HG03159 (cell line): ENCODE measurements at regions not wholly inside any gene's neighbourhood (a gene's known extent, or its start where the extent isn't known, plus 50 kb on each side); places are given as distances from the start of the nearest gene placed in this dataset.

Experiments used
- ATAC-seq: cut with Tn5 transposase; IDR thresholded peaks from one replicate; pipeline ENCODE4 v1.9.1; 2021; ENCODE audit warnings: mild to moderate bottlenecking, moderate library complexity; ENCODE audit not compliant: unreplicated experiment

DNA sequence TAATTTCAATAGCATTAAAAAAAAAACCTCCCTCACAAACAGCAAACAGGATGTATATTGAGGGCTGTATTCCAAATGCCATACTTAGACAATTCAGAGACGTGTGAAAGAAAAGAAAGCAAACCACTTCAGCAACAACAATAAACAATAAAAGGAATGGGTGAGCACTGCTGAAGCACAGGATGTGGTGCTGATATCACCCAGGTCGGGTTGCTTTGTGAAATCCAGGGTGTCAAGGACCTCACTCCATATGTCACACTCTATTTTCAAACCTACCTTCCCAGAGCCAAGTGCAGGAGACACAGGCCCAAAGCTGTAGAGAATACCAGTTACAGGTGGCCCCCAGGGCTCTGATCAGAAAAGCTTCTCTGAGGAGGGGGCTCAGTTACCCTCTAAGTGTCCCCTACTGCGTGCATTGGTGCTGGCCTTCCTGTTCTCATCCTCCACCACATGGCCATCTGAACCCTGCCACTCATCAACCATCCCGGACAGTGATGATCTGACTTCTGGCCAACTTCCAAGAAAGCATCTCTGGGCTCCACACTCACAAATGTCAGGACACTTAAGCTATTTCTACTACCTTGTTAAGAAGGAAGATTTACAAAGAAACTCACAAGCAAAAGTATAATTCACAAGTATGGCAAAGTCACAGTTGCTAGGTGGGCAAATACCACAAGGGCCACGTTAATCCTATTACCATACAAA lies 363.0 kb downstream of the SS18 start:
- no peak for ATAC-seq

- no peak for ATAC-seq
These were observed 364.1 kb downstream of the SS18 start for GRCh38 chr18:25726298-25726697.

GRCh38 chr18:25725501-25725900 lies 364.9 kb downstream of the SS18 start:
- ATAC-seq = no peak

DNA sequence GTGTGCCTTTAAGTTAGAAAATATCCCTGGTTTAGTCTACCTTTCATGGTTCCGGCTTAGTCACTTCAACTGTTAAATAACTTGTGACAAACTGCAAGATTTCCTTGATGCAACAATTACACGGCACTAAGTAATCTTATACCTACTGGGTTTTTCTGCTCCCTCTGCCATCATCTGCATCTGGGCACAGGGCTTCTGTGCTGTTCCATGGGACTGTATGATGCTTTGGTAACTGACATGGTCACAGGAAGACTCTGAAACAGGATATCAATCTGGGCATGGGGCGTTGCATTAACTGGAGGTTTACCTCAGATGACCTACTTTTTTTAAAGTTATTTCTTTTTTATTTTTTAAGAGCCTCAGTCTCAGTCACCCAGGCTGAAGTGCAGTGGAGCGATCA lies 365.4 kb downstream of the SS18 start:
- ATAC-seq = no peak

DNA sequence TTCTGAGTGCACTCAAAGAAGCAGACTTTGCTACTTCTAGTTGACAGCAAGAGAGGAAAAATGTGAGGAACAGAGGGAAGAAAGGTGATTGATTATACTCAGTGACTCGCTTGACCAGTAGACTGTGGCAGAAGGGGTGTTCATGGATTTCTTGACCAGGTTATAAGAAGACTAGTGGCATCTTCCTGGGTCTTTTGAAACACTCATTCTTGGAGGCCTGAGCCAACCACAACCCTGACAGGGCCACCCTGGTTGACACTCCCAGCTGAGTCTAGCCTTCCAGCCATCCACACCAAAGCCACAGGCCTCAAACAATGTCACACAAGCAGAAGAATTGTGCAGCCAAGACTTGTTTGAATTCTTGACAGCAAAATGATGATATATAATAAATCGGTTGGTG lies 366.3 kb downstream of the SS18 start:
- ATAC-seq = no peak

DNA sequence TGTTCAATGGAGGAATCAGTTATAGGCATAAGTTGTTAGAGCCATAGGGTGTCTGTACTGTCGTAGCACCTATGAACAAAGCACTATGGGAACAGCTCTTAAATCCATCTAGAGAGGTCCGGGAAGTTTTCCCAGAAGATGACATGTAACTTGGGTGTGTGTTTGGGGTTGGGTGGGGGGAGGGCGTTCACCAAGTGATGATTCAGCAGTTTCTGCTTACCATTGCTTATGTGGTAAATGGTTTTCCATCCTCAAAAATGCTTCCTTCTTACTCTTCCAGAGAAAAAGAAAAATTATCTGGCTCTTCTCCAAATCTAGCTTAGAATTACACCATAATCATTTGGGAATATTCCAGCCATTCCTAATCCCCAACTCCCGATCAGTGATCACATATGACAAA lies 361.1 kb upstream of the ZNF521 start:
- ATAC-seq = no peak

DNA sequence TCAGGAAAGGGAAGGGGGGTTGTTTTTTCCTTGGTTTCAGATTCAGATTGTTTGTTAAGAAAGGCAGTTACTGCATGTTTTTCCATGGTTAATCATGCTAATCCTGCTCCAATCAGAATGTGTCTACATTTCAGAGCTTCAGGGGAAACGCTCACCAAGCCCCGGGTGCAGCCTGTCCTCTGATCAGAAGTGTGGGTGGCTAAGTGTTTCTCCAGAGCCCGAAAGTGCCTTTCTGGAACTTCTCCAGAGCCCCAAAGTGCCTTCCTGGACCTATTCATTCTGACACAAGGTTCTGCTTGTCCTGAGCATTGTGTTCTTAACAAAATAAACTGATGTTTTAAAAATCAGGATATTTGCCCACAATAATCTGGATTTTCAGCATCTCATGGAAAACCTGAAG lies 359.0 kb upstream of the ZNF521 start:
- ATAC-seq = no peak

GRCh38 chr18:25705650-25706049 lies 353.7 kb upstream of the ZNF521 start:
- ATAC-seq = no peak

DNA sequence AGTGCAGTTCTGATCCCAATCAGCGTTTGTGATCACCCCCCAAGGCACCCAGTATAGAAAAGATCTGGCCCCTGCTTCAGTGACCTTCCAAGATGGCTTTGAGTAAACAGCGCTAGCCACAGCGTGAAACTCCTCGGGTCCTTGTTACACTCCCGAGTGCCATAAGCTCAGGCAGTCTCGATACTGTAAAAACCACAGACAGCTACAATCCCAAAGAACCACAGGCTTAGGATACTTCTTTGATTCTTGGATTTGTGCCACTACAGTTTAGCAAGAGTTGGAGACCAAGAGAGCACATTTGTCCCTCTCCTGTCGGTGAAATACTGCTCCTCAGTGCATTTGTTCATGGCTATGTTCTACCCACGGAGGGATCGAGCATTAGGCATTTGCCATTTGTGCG lies 352.5 kb upstream of the ZNF521 start:
- no peak for ATAC-seq

DNA sequence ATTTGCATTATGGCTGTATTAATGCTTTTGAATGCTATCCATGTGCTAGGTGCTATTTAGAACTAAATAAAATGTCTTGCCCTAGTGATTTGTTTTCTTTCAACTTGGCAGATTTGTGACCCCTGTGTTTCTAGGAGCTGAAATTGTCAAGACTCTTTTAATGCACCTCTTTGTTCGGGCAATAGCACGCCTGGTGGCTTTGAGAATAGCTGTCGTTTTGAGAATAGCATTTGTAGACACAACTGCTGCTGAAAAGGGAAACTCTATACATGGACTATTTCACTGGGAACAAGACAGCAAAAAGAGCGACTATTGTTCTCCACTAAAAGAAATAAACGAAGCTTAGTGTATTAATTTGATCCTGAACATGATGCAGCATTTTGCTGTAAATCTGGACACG lies 352.1 kb upstream of the ZNF521 start:
- ATAC-seq = no peak

DNA sequence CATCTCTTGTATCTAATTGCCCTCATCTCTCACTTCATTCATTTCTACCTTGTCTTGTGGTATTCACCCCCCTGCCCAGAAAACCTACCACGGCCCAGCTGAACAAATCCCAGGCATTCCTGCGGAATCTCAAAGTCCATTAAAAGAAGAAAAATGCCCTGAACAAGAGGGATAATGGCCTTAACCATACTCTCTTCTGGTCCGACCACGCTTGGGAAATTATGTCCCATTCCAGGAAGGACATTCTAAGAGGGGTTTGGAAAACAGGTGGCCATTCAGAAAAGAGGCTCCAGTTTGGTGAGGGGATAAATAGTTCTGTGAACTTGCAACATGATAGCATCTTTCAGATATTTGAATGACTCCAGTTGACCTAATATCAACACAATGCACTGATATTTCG lies 349.9 kb upstream of the ZNF521 start:
- no peak for ATAC-seq

DNA sequence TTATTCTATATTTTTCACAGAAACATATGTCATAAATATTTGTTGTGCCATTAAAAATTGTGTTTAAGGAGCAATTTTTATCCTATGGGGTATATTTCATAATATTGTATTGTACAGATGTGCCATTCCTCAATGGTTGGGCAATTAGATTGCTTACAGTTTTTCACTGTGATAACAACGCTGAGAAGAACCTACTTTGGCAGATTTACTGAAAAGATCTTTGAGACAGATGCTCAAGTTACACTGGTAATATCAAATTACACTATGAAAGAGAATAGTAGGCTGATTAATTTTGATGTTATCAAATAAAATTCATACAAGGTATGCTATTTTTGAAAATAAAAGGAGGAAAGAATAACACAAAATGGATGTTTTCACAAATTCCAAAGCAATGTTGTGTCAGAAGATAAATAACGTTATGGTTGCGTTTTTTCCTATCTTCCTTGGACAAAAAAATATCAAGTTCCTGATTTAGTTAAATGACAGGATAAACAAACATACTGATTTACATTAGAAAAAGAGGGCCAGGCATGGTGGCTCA lies 335.1 kb upstream of the ZNF521 start:
- no peak for ATAC-seq

DNA sequence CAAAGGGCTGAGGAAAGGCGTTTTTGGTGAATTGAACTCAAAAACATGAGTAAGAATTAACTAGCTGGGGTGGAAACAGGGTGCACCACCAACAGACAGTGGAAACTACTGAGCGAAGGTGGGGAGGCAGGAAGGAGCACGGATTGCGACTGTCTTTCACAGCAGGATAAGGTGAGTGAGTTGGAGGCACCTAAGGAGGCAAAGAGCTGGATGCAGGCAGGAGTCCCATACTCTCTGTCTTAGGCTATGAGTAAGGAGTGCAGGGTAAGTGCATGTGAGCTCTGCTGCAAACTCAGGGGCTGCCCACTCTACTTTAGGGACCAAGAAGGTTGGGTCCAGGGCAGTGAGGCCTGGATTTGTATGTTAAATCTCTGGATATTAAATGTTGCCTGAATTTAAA lies 333.1 kb upstream of the ZNF521 start:
- ATAC-seq = no peak

DNA sequence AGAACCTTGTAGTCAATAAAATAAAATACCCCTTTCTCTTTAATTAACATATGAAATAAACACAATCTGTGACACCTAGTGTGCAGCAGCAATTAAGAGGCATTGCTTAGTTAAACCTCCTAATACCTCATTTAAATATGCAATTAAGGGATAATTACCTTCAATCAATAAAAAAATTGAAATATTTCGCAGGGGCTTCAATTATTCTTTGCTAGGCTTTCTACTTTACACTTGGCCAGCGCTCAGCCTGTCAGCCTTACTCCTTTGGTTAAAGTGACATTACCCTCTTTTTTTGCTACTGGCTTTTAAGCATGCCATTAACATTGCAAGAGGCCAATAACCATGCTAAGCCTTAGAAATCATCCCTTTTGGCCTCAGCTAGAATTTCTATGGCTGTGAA lies 327.5 kb upstream of the ZNF521 start:
- no peak for ATAC-seq

DNA sequence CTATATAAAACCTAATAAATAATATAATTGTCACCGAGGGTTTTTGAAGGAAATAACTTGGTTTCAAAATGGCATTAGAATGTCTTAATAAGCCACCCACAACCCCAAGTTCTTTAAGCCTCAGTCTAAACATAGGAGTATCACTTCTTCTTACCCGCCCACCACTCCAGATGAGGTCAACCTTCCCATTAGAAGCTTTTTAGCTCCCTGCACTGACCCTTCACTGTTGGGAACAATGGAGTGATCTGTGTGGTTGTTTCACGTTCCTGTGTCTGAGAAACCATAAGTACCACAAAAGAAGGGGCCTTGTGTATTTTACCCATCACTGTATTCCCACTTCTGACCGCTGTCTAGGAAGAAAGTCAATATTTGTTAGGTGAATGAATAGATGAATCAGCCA lies 326.3 kb upstream of the ZNF521 start:
- no peak for ATAC-seq

GRCh38 chr18:25675123-25675850 lies 323.3 kb upstream of the ZNF521 start:
- no peak for ATAC-seq

DNA sequence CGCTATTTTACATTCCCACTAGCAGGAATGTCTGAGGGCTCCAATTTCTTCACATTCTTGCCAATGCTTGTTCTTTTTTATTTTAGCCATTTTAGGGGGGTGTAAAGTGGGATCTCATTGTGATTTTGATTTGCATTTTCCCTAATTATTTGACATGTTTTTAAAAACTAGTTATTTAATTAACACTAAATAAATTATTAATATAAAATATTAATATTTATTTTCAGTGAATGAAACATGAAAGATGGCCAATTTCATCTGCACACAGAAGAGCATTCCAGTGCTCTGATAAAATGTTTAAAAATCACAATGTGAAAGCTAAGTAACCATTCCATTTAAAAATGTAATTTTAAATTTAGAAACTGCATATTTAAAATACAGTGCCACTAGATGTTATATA lies 322.2 kb upstream of the ZNF521 start:
- no peak for ATAC-seq

- ATAC-seq = no peak
These were observed 320.5 kb upstream of the ZNF521 start for GRCh38 chr18:25672490-25672889.

- ATAC-seq = no peak
These were observed 317.8 kb upstream of the ZNF521 start for GRCh38 chr18:25669741-25670140.

DNA sequence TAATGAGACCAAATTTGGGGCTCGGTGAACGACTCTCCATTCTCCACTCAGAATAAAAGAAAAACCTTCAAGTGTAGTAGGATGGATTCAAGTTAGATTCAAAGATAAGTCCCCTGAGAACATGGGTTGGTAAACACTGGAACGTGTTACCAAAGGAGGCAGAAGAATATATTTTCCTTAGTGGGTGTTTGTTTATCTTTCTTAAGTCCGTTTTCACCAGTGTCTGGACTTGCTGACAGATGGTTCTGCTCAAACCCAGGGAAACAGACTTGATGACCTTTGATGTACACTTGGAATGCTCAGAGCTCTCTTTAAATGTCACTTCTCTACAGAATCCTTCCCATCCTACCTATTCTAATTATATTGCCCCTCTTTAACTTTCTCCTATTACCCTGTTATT lies 310.3 kb upstream of the ZNF521 start:
- no peak for ATAC-seq

DNA sequence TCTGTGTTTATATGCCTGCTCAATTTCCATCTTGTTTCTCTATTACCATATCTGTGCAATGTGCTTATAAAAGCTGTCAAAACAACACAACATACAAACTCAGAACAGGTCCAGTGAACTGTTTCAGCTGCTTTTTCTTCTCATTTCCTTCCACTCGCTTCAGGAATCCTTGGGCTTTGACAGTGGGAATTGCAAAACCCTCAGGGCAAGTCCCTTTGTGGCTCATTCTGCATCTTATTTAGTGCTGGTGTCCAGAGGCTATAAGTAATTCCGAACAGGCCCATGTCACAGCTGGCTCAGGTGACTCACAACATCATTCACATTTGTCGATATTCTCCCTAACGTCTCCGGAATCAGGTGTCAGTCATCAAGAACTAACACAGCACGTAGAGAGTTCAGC lies 309.9 kb upstream of the ZNF521 start:
- ATAC-seq = no peak

- no peak for ATAC-seq
These were observed 307.6 kb upstream of the ZNF521 start for GRCh38 chr18:25659541-25659940.

DNA sequence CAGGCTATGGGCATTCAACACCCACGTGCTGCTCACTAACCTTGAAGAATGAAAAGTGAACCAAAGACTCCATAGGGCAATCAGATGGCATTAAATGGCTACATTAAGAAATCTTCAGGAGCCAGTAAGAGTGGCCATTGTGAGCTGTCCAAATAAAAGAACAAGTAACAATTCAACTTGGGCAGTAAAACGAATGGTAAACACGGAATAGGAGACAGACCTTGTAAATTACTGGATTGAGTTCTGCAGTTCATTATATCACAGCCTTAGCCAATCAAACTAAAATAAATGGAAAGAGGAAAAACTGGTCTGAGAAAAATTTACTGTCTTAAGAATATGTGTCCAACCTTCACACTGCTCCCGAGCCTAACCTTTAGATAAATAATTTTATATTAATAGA lies 306.5 kb upstream of the ZNF521 start:
- no peak for ATAC-seq
